ENCODE measurements at regions not wholly inside any gene's neighbourhood (a gene's known extent, or its start where the extent isn't known, plus 50 kb on each side); places are given as distances from the start of the nearest gene placed in this dataset.

DNA sequence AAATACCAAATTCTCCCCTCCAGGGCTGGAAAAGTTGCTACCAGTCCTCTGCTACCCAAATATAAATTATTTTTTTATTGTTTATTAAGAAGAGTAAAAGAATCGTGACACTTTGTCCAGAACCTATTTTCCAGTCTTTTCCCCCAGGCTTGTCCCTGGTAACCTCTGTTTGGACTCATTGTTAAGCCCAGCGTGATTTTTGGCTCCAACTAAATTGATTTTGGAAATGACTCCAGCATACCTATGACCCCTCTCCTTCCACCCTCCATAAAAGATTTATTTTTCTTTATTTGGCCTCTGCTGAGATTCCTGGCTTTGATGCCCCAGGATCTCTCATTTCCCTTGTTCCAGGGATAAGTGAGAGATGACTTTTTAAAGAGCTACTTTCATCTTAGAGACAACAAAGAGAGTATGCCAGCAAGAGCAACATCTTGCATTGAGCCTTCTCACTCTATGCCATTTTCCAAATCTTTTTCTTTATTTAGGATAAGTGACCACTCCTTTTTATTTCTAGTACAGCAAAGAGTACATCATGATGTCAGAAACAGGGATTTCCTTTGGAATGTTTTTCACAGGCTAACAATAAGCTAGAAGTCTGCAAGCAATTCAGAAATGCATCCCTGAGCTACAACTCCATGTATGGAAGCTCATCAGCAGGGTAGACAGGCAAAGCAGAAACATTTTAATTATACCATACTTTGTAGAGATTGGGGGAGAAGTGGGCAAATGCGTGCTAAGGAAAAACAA is 75.8 kb downstream of the DAD1 start:
- DNase-seq (ENCODE audit: extremely low spot score, insufficient read length, low read depth) (no peak), FAIRE-seq (no peak)

- DNase-seq (ENCODE audit: extremely low spot score, insufficient read length, low read depth) (no peak), FAIRE-seq (peak; percentile 78)
Measured at GRCh38 chr14:22512106-22512814, 76.8 kb downstream of the DAD1 start.

DNA sequence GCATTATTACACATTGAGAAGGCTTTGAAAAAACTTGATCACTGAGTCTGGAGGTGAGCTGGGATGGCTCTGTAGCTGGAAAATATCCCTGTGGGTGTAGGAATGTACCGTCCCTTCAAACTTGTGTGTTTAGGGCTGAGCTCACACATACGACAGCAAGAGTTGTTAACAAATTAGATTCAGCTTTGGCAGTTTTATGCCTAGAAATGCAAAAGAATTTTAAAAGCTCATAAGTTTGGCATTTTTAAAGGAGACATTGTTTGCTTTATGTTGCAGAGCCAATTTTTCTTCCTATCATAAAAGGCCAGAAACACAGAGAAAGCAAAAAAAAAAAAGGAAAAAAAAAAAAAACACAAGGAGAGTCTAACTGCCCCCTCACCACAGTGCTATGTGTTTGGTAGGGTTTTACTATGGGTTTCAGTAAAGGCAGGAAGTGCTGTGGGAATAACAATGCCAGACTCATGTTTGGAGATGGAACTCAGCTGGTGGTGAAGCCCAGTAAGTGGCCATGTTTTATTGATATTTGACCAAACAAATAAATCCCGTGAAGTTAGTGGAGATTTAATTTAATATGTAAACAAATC is 78.4 kb downstream of the DAD1 start:
- DNase-seq (ENCODE audit: extremely low spot score, insufficient read length, low read depth): no peak

GRCh38 chr14:22509751-22510300 is 79.2 kb downstream of the DAD1 start:
- FAIRE-seq (peak; percentile 90), DNase-seq (ENCODE audit: extremely low spot score, insufficient read length, low read depth) (no peak)

More for the DNA sequence above, 78.4 kb downstream of the DAD1 start:
- peak; percentile 62 for FAIRE-seq

GRCh38 chr14:22509036-22509709 is 79.9 kb downstream of the DAD1 start:
- no peak for FAIRE-seq
- DNase-seq (ENCODE audit: extremely low spot score, insufficient read length, low read depth): no peak

DNA sequence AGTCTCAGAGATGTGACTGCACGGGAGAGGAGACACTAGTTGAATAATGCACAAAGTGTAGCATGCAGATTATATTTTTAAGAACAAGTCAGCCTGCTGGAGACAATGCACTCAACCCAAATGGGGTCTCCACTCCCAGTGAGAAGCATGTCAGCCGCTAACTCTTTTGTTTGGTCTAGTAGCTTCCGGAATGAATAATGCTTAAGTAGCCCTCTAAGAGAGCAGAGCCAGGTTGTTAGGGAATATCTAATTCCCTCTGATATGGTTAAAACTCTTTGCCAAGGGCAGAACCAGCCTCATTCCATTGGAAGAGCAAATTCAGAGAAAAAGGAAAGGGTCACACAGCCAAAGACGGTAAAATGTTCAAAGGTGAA is 80.4 kb downstream of the DAD1 start:
- no peak for FAIRE-seq
- no peak for DNase-seq (ENCODE audit: extremely low spot score, insufficient read length, low read depth)

GRCh38 chr14:22508150-22508457 is 80.9 kb downstream of the DAD1 start:
- FAIRE-seq (no peak), DNase-seq (ENCODE audit: extremely low spot score, insufficient read length, low read depth) (no peak)

- FAIRE-seq: no peak
- no peak for DNase-seq (ENCODE audit: extremely low spot score, insufficient read length, low read depth)
Measured at GRCh38 chr14:22506778-22507351, 82.2 kb downstream of the DAD1 start.

- DNase-seq (ENCODE audit: extremely low spot score, insufficient read length, low read depth) (no peak), FAIRE-seq (no peak)
Measured at GRCh38 chr14:22506378-22506710, 82.7 kb downstream of the DAD1 start.

- DNase-seq (ENCODE audit: extremely low spot score, insufficient read length, low read depth) (no peak), FAIRE-seq (no peak)
Measured at GRCh38 chr14:22505697-22506377, 83.2 kb downstream of the DAD1 start.

DNA sequence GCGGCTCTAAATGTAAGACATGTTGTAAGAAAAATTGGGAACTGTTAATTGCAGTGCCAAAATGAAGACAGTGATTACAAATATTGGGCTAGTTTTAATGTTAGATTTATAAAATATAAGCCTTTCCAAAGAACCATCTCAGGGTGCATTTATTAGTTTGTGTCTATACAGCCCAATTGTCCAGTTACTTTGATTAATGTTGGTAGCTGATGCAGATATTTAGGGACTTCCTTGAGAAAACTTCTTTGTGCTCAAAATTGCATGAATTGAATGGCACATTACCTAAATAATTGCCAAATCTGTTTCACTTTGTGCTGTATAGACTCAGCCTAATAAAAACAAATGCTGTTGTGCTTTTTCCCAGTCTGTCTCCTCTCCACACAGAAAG is 83.7 kb downstream of the DAD1 start:
- FAIRE-seq: no peak
- no peak for DNase-seq (ENCODE audit: extremely low spot score, insufficient read length, low read depth)

DNA sequence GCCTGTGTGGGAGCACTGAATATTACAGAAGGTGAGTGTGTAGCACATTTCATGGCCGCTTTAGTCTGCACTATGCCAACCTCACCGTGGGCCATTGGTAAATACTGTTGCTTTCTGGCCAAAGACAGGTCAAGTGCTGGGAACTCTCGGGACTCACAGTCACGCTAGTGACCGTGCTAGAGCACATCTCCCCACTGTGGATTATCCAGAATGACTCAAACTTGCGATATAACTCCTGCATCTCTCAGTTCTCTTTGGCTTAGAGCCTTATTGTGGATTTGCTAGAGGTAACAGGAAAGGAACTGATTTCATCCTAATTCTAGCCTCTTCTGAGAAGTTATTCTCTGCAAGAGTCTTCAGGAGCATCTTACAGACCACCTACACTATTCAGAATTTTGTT is 86.5 kb downstream of the DAD1 start:
- DNase-seq (ENCODE audit: extremely low spot score, insufficient read length, low read depth): no peak
- no peak for FAIRE-seq

GRCh38 chr14:22502007-22502406 is 87.0 kb downstream of the DAD1 start:
- DNase-seq (ENCODE audit: extremely low spot score, insufficient read length, low read depth) (no peak), FAIRE-seq (no peak)

GRCh38 chr14:22500954-22501726 is 87.9 kb downstream of the DAD1 start:
- DNase-seq (ENCODE audit: extremely low spot score, insufficient read length, low read depth) (no peak), FAIRE-seq (no peak)

DNA sequence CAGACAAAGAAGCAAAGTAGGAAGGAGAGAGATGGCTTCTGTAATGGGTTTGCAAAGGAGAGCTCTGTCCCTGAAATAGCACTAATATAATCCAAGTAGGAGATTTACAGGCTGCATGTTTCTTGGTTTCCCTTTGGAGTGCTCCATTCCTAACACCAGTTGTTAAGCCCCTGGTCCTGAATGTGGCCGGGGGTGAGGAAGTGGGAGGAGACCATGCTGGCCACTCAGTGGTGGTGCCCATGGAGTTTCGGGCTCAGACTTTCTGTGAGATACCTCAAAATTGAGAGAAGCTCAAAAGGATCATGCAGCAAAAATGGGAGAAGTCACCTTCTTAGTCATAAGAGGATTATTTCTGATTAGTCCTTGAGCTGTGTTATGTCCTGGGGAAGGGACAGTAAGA is 88.5 kb downstream of the DAD1 start:
- no peak for FAIRE-seq
- no peak for DNase-seq (ENCODE audit: extremely low spot score, insufficient read length, low read depth)

GRCh38 chr14:22497671-22498093 is 91.3 kb downstream of the DAD1 start:
- FAIRE-seq (peak; percentile 18), DNase-seq (ENCODE audit: extremely low spot score, insufficient read length, low read depth) (no peak)

GRCh38 chr14:22497144-22497423 is 91.9 kb downstream of the DAD1 start:
- no peak for DNase-seq (ENCODE audit: extremely low spot score, insufficient read length, low read depth)
- FAIRE-seq: no peak

- DNase-seq (ENCODE audit: extremely low spot score, insufficient read length, low read depth) (no peak), FAIRE-seq (peak; percentile 81)
Measured at GRCh38 chr14:22494486-22495135, 94.4 kb downstream of the DAD1 start.

DNA sequence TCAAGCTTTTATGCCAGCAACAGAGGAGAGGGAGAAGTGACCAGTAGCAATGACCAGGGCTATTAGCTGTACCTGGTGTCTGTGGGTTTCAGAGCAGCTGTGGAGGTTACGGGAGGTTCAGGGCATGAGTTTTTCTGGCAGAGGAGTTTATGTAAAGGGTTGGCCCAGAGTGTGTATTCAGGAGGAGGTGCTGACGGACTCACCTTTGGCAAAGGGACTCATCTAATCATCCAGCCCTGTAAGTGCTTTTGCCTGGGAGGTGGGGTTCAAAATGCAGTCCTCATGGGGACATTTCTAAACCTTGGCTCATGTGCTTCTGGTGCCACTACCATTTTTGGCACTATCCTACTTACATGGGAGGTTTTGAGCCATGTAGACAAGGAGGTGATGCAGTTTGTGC is 95.3 kb downstream of the DAD1 start:
- no peak for DNase-seq (ENCODE audit: extremely low spot score, insufficient read length, low read depth)
- FAIRE-seq: peak; percentile 57
